IMR-90 (cell line): ENCODE measurements at regions not wholly inside any gene's neighbourhood (a gene's known extent, or its start where the extent isn't known, plus 50 kb on each side); places are given as distances from the start of the nearest gene placed in this dataset.

Experiments
- ATAC-seq: fragments of 200-7000 bp; cut with Tn5 transposase; 2 replicates; pipeline ENCODE4 v1.9.1; 2020; ENCODE audit warnings: low read depth, mild to moderate bottlenecking, moderate library complexity
- BruUV-seq: library from RNA; stranded (reverse); fragments of 400-500 nt; replicated peaks from 2 replicates; lab custom pipeline; 2021; lab: Mats Ljungman, UMichigan
- CTCF ChIA-PET: fragments of 300-600 bp; formaldehyde crosslinking; extraction: SDS; loops from one replicate; lab custom pipeline; 2021; ENCODE audit warnings: antibody characterized with exemption; lab: Yijun Ruan, JAX
- POLR2A ChIA-PET: fragments of 300-600 bp; sonication (Branson Sonifier 250); formaldehyde crosslinking; loops from one replicate; lab custom pipeline; 2022; ENCODE audit warnings: antibody characterized with exemption; ENCODE audit not compliant: unreplicated experiment; lab: Charles Lee
- DNase-seq: peaks from one replicate; pipeline ENCODE4 v3.0.0; 2013
- H2AFZ ChIP-seq: replicated peaks from 2 replicates; pipeline ENCODE3; 2013; ENCODE audit warnings: low read length, mild to moderate bottlenecking; ENCODE audit not compliant: poor library complexity
- H2AK5ac ChIP-seq: 2 replicates; pipeline ENCODE4 v1.6.1; 2013; ENCODE audit warnings: low read depth, low read length, inconsistent platforms
- H2AK9ac ChIP-seq: replicated peaks from 2 replicates; pipeline ENCODE3; 2013; ENCODE audit warnings: mild to moderate bottlenecking, low read depth, low read length, moderate library complexity; ENCODE audit not compliant: poor library complexity
- H2BK120ac ChIP-seq: 2 replicates; pipeline ENCODE4 v1.6.1; 2013; ENCODE audit warnings: low read depth, low read length, inconsistent platforms
- H2BK15ac ChIP-seq: 3 replicates; pipeline ENCODE4 v1.6.1; 2013; ENCODE audit warnings: low read depth, low read length, inconsistent platforms
- H2BK20ac ChIP-seq: 2 replicates; pipeline ENCODE4 v1.6.1; 2013; ENCODE audit warnings: low read depth, mild to moderate bottlenecking, inconsistent platforms, low read length, moderate library complexity
- H2BK5ac ChIP-seq: 2 replicates; pipeline ENCODE4 v1.6.1; 2013; ENCODE audit warnings: mild to moderate bottlenecking, low read depth, low read length, inconsistent platforms; ENCODE audit not compliant: poor library complexity, severe bottlenecking
- H3K14ac ChIP-seq: replicated peaks from 2 replicates; pipeline ENCODE4 v1.6.1; 2013; ENCODE audit warnings: low read depth, low read length, inconsistent platforms
- H3K18ac ChIP-seq: 2 replicates; pipeline ENCODE4 v1.6.1; 2013; ENCODE audit warnings: low read depth, low read length, control low read depth
- H3K23ac ChIP-seq: 2 replicates; pipeline ENCODE4 v1.6.1; 2013; ENCODE audit warnings: low read depth, low read length, inconsistent platforms
- H3K27ac ChIP-seq: 2 replicates; pipeline ENCODE4 v1.5.1; 2013; ENCODE audit warnings: mild to moderate bottlenecking, control low read depth, low read length; ENCODE audit not compliant: insufficient read depth
- H3K27me3 ChIP-seq: 2 replicates; pipeline ENCODE4 v1.6.1; 2013; ENCODE audit warnings: low read length; ENCODE audit not compliant: control insufficient read depth, insufficient read depth
- H3K36me3 ChIP-seq: 2 replicates; pipeline ENCODE4 v1.6.1; 2013; ENCODE audit warnings: low read length, mixed read lengths; ENCODE audit not compliant: control insufficient read depth, insufficient read depth
- H3K4ac ChIP-seq: 2 replicates; pipeline ENCODE4 v1.6.1; 2013; ENCODE audit warnings: low read depth, low read length, inconsistent platforms
- H3K4me1 ChIP-seq: 2 replicates; pipeline ENCODE4 v1.6.1; 2013; ENCODE audit warnings: low read length, mixed read lengths; ENCODE audit not compliant: control insufficient read depth, insufficient read depth
- H3K4me2 ChIP-seq: 2 replicates; pipeline ENCODE4 v1.6.1; 2013; ENCODE audit warnings: low read depth, mild to moderate bottlenecking, control low read depth, low read length, moderate library complexity
- H3K4me3 ChIP-seq: 2 replicates; pipeline ENCODE4 v1.5.1; 2013; ENCODE audit warnings: low read depth, mild to moderate bottlenecking, control low read depth, low read length, moderate library complexity; ENCODE audit not compliant: insufficient read depth
- H3K56ac ChIP-seq: 2 replicates; pipeline ENCODE4 v1.6.1; 2013; ENCODE audit warnings: low read length, inconsistent platforms; ENCODE audit not compliant: insufficient read depth; ENCODE audit errors: extremely low read depth
- H3K79me1 ChIP-seq, 2 experiments: 2 replicates each; pipeline ENCODE4 v1.6.1; 2013; ENCODE audit warnings: low read length in 2 of 2, inconsistent platforms in 1 of 2, low read depth in 1 of 2
- H3K9ac ChIP-seq: 2 replicates; pipeline ENCODE4 v1.6.1; 2013; ENCODE audit warnings: low read depth, low read length, control low read depth
- H3K9me1 ChIP-seq: 2 replicates; pipeline ENCODE4 v1.6.1; 2013; ENCODE audit warnings: low read length, inconsistent platforms; ENCODE audit not compliant: insufficient read depth
- H3K9me3 ChIP-seq: 2 replicates; pipeline ENCODE4 v1.6.1; 2013; ENCODE audit warnings: low read length; ENCODE audit not compliant: control insufficient read depth, insufficient read depth
- H4K20me1 ChIP-seq: 2 replicates; pipeline ENCODE4 v1.6.1; 2013; ENCODE audit warnings: low read length, inconsistent platforms; ENCODE audit not compliant: insufficient read depth
- H4K5ac ChIP-seq: 2 replicates; pipeline ENCODE4 v1.6.1; 2013; ENCODE audit warnings: mild to moderate bottlenecking, low read depth, low read length, control low read depth
- H4K8ac ChIP-seq, 2 experiments: 2 replicates each; pipeline ENCODE4 v1.6.1; 2013; ENCODE audit warnings: low read depth in 2 of 2, low read length in 2 of 2, control low read depth in 1 of 2, inconsistent platforms in 1 of 2
- H4K91ac ChIP-seq: 2 replicates; pipeline ENCODE4 v1.6.1; 2013; ENCODE audit warnings: low read depth, low read length, inconsistent platforms; ENCODE audit not compliant: insufficient read depth
- BHLHE40 ChIP-seq: fragments of 150-350 bp; IDR thresholded peaks from 2 replicates; pipeline ENCODE4 v1.6.1; 2016; ENCODE audit warnings: mild to moderate bottlenecking, low read depth, low read length
- CEBPB ChIP-seq: IDR thresholded peaks from 2 replicates; pipeline ENCODE4 v1.6.1; 2012; ENCODE audit warnings: low read depth, low read length, improper control_type of control experiment
- CHD1 ChIP-seq: IDR thresholded peaks from 2 replicates; pipeline ENCODE4 v1.6.1; 2012; ENCODE audit warnings: low read depth, low read length, improper control_type of control experiment
- CTCF ChIP-seq: conservative IDR thresholded peaks from 2 replicates; pipeline ENCODE4 v1.5.1; 2012; ENCODE audit warnings: mild to moderate bottlenecking, low read depth, low read length, improper control_type of control experiment
- FOS ChIP-seq: fragments of 150-350 bp; IDR thresholded peaks from 2 replicates; pipeline ENCODE4 v1.6.1; 2016; ENCODE audit warnings: low read depth, low read length
- MAFK ChIP-seq: IDR thresholded peaks from 2 replicates; pipeline ENCODE4 v1.6.1; 2012; ENCODE audit warnings: low read depth, low read length, improper control_type of control experiment
- MAZ ChIP-seq: IDR thresholded peaks from 2 replicates; pipeline ENCODE4 v1.6.1; 2012; ENCODE audit warnings: low read depth, mild to moderate bottlenecking, low read length, improper control_type of control experiment, moderate library complexity, borderline replicate concordance
- NFE2L2 ChIP-seq: fragments of 150-350 bp; IDR thresholded peaks from 2 replicates; pipeline ENCODE4 v1.6.1; 2016; ENCODE audit warnings: low read depth, mild to moderate bottlenecking, low read length
- POLR2A ChIP-seq: IDR thresholded peaks from 2 replicates; pipeline ENCODE4 v1.6.1; 2012; ENCODE audit warnings: mild to moderate bottlenecking, low read depth, low read length
- RAD21 ChIP-seq: IDR thresholded peaks from 2 replicates; pipeline ENCODE4 v1.6.1; 2012; ENCODE audit warnings: low read length, improper control_type of control experiment
- RCOR1 ChIP-seq: IDR thresholded peaks from 2 replicates; pipeline ENCODE4 v1.6.1; 2012; ENCODE audit warnings: mild to moderate bottlenecking, low read length, improper control_type of control experiment; ENCODE audit not compliant: insufficient replicate concordance
- RFX5 ChIP-seq: IDR thresholded peaks from 2 replicates; pipeline ENCODE4 v1.8.0; 2012; ENCODE audit warnings: low read depth, mild to moderate bottlenecking, low read length, moderate library complexity
- SMC3 ChIP-seq: fragments of 150-350 bp; IDR thresholded peaks from 2 replicates; pipeline ENCODE4 v1.6.1; 2016; ENCODE audit warnings: low read depth, mild to moderate bottlenecking, antibody characterized with exemption, low read length, moderate library complexity
- WGBS, 2 experiments: methylation state at CpG; one replicate each; pipeline versions ENCODE4 v1.1.5 to v1.1.7; 2013; ENCODE audit warnings: missing lambda C conversion rate in 2 of 2; ENCODE audit not compliant: insufficient read length in 1 of 2; ENCODE audit errors: extremely low coverage in 2 of 2; 5-methylcytosine and 5-hydroxymethylcytosine counted together
- dilution Hi-C: fragments of 300-500 bp; cut with HindIII; formaldehyde crosslinking; loops from one replicate; pipeline ENCODE4 v1.14.3; 2018; ENCODE audit warnings: low sequenced_read_pairs; ENCODE audit not compliant: unreplicated experiment
- in situ Hi-C: fragments of 300-500 bp; cut with MboI; formaldehyde crosslinking; loops from 3 replicates; pipeline ENCODE4 v1.14.3; 2019; ENCODE audit warnings: low sequenced_read_pairs, inconsistent platforms, mixed read lengths
- intact Hi-C: fragments of 100-400 bp; cut with micrococcal nuclease; formaldehyde crosslinking; loops from 2 replicates; pipeline ENCODE4 v1.10.0; 2022
- TF ChIP-seq, protein P1 (sequence below): fragments of 150-350 bp; IDR thresholded peaks from 2 replicates; pipeline ENCODE4 v1.6.1; 2017; ENCODE audit warnings: mild to moderate bottlenecking, antibody characterized with exemption, low read length, low read depth

DNA sequence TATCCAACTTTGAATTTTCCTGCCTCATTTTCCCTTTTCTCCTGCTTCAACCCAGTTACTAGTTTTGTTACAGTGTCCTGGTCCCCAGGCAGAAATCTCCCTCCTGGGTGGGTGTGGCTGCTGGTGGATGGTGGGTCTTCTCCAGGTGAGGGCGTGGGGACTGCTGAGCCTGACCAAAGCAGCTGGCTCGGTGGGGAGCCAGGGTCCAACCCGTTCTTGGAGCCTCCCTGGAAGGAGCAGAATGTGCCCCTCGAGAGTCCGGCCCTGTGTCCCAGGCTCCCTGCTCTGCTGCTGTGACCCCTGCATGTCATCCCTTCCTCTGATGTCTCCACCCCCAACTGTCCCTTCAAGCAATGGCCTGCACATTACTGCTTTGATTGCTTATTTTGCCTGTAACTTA, 86.6 kb upstream of the TCERG1L start:
- Histone ChIP-seq H3K9me1 (no peaks in the 10 kb centered on the region), H4K91ac (no peak overlapping the region), H2BK15ac (no peak overlapping the region), H4K5ac (no peak overlapping the region), H3K27ac (no peak overlapping the region), H3K18ac (no peak overlapping the region), H4K8ac (no peak overlapping the region), H3K4ac (no peak overlapping the region), H2AFZ (no peak overlapping the region), H3K36me3 (no peaks in the 10 kb centered on the region), H3K14ac (no peak overlapping the region), H4K20me1 (no peaks in the 10 kb centered on the region), H3K4me2 (no peak overlapping the region), H3K27me3 (no peaks in the 10 kb centered on the region), H2AK9ac (no peak overlapping the region), H3K23ac (no peak overlapping the region), H3K56ac (no peak overlapping the region), H3K4me3 (no peak overlapping the region), H2BK5ac (no peak overlapping the region), H2BK120ac (no peak overlapping the region), H3K9ac (no peak overlapping the region), H3K79me1 (no peaks in the 10 kb centered on the region), H2BK20ac (no peak overlapping the region), H3K4me1 (no peaks in the 10 kb centered on the region), H2AK5ac (no peak overlapping the region), H3K9me3 (peaks cover 52% of the 10 kb centered on the region)
- intact Hi-C loops (no loop called here), in situ Hi-C loops (no loop called here), dilution Hi-C loops (no loop called here)
- BruUV-seq, result no TSS peak
- no peak for DNase-seq
- POLR2A ChIA-PET, result no interaction called here
- WGBS, 2 experiments, result no CpG with 5 or more reads among the region's 5 CpGs
- TF ChIP-seq RFX5 (no peak), POLR2A (no peak), RCOR1 (no peak), NFE2L2 (no peak), BHLHE40 (no peak), RAD21 (no peak), MAZ (no peak), CEBPB (no peak), CTCF (no peak), CHD1 (no peak), MAFK (no peak), SMC3 (no peak), FOS (no peak)
- TF ChIP-seq, protein P1, sequence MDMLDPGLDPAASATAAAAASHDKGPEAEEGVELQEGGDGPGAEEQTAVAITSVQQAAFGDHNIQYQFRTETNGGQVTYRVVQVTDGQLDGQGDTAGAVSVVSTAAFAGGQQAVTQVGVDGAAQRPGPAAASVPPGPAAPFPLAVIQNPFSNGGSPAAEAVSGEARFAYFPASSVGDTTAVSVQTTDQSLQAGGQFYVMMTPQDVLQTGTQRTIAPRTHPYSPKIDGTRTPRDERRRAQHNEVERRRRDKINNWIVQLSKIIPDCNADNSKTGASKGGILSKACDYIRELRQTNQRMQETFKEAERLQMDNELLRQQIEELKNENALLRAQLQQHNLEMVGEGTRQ, result no peak
- CTCF ChIA-PET, result no interaction called here
- ATAC-seq, result no peak
